GM23338 (cell line): ENCODE measurements at regions not wholly inside any gene's neighbourhood (a gene's known extent, or its start where the extent isn't known, plus 50 kb on each side); places are given as distances from the start of the nearest gene placed in this dataset.

Experiments used
- ATAC-seq: fragments of 200-7000 bp; cut with Tn5 transposase; 3 replicates; pipeline ENCODE4 v1.9.1; 2020
- DNase-seq: peaks from one replicate; pipeline ENCODE4 v3.0.0-alpha.2; 2015; ENCODE audit warnings: low spot score
- H2AFZ ChIP-seq: fragments of 200-600 bp; sonication (generic); 2 replicates; pipeline ENCODE4 v1.8.0; 2016; ENCODE audit warnings: antibody characterized with exemption, mild to moderate bottlenecking, moderate library complexity
- H3F3A ChIP-seq: fragments of 200-600 bp; sonication (generic); replicated peaks from 2 replicates; pipeline ENCODE4 v1.8.0; 2017; ENCODE audit warnings: antibody characterized with exemption, mixed run types, low read depth
- H3K27ac ChIP-seq: fragments of 200-600 bp; sonication (generic); 2 replicates; pipeline ENCODE4 v1.6.1; 2016; ENCODE audit warnings: low read depth
- H3K27me3 ChIP-seq: fragments of 200-600 bp; sonication (generic); 2 replicates; pipeline ENCODE4 v1.8.0; 2016; ENCODE audit warnings: mild to moderate bottlenecking, mixed run types, moderate library complexity; ENCODE audit not compliant: insufficient read depth
- H3K36me3 ChIP-seq: fragments of 200-600 bp; sonication (generic); 2 replicates; pipeline ENCODE4 v1.8.0; 2016; ENCODE audit warnings: mild to moderate bottlenecking; ENCODE audit not compliant: insufficient read depth
- H3K4me1 ChIP-seq: fragments of 200-600 bp; sonication (generic); 2 replicates; pipeline ENCODE4 v1.8.0; 2016; ENCODE audit warnings: mild to moderate bottlenecking, moderate library complexity; ENCODE audit not compliant: insufficient read depth
- H3K4me2 ChIP-seq: fragments of 200-600 bp; sonication (generic); 2 replicates; pipeline ENCODE4 v1.7.1; 2017; ENCODE audit warnings: mixed run types
- H3K4me3 ChIP-seq: fragments of 200-600 bp; sonication (generic); 2 replicates; pipeline ENCODE4 v1.6.1; 2016; ENCODE audit warnings: mixed run types
- H3K79me2 ChIP-seq: fragments of 200-600 bp; sonication (generic); replicated peaks from 2 replicates; pipeline ENCODE4 v1.8.0; 2017; ENCODE audit warnings: mild to moderate bottlenecking; ENCODE audit not compliant: insufficient read depth
- H3K9me2 ChIP-seq: fragments of 200-600 bp; sonication (generic); 2 replicates; pipeline ENCODE4 v1.8.0; 2017; ENCODE audit not compliant: insufficient read depth
- H4K20me1 ChIP-seq: fragments of 200-600 bp; sonication (generic); replicated peaks from 2 replicates; pipeline ENCODE4 v1.8.0; 2017; ENCODE audit warnings: mild to moderate bottlenecking; ENCODE audit not compliant: insufficient read depth
- H3K27ac Mint-ChIP-seq: 2 replicates; pipeline ENCODE4 v1.8.0; 2020; ENCODE audit warnings: inconsistent platforms, mild to moderate bottlenecking, moderate library complexity, mixed read lengths
- H3K27me3 Mint-ChIP-seq: 3 replicates; pipeline ENCODE4 v1.8.0; 2022; ENCODE audit warnings: low read depth, mild to moderate bottlenecking, moderate library complexity, mixed read lengths, inconsistent platforms; ENCODE audit not compliant: insufficient read depth, poor library complexity
- H3K36me3 Mint-ChIP-seq: 3 replicates; pipeline ENCODE4 v1.8.0; 2021; ENCODE audit warnings: low read depth, mild to moderate bottlenecking, inconsistent platforms, moderate library complexity, mixed read lengths
- H3K4me1 Mint-ChIP-seq: 3 replicates; pipeline ENCODE4 v1.8.0; 2020; ENCODE audit warnings: mild to moderate bottlenecking, inconsistent platforms, mixed read lengths
- H3K4me3 Mint-ChIP-seq: 3 replicates; pipeline ENCODE4 v1.8.0; 2021; ENCODE audit warnings: moderate library complexity, mild to moderate bottlenecking, inconsistent platforms, mixed read lengths
- H3K9me3 Mint-ChIP-seq: 3 replicates; pipeline ENCODE4 v1.8.0; 2020; ENCODE audit warnings: moderate library complexity, mild to moderate bottlenecking, inconsistent platforms, mixed read lengths
- CREB1 ChIP-seq: fragments of 250-450 bp; sonication (Bioruptor Pico); IDR thresholded peaks from 2 replicates; pipeline ENCODE4 v1.5.0; 2020; ENCODE audit warnings: low read depth, mild to moderate bottlenecking, moderate library complexity
- EZH2phosphoT487 ChIP-seq: fragments of 200-600 bp; sonication (generic); IDR thresholded peaks from one replicate; pipeline ENCODE4 v1.8.1; 2018; ENCODE audit warnings: antibody characterized with exemption; ENCODE audit not compliant: unreplicated experiment
- JUNB ChIP-seq: IDR thresholded peaks from one replicate; pipeline ENCODE4 v1.6.1; 2016; ENCODE audit warnings: antibody characterized with exemption; ENCODE audit not compliant: unreplicated experiment
- NANOG ChIP-seq: IDR thresholded peaks from 2 replicates; pipeline ENCODE4 v1.6.1; 2016; ENCODE audit warnings: antibody characterized with exemption, borderline replicate concordance
- STAT1 ChIP-seq: IDR thresholded peaks from one replicate; pipeline ENCODE4 v1.6.1; 2016; ENCODE audit warnings: antibody characterized with exemption; ENCODE audit not compliant: unreplicated experiment
- ZNF114 ChIP-seq: fragments of 250-450 bp; sonication (Bioruptor Pico); IDR thresholded peaks from 2 replicates; pipeline ENCODE4 v1.5.0; 2020; ENCODE audit warnings: mild to moderate bottlenecking, moderate library complexity
- TF ChIP-seq, protein P1 (sequence below): fragments of 250-450 bp; sonication (Bioruptor Pico); IDR thresholded peaks from 2 replicates; pipeline ENCODE4 v1.5.0; 2020; ENCODE audit warnings: mild to moderate bottlenecking, moderate library complexity
- TF ChIP-seq, protein P2 (sequence below): IDR thresholded peaks from one replicate; pipeline ENCODE4 v1.6.1; 2018; ENCODE audit warnings: antibody characterized with exemption; ENCODE audit not compliant: unreplicated experiment
- TF ChIP-seq, protein P3 (sequence below): IDR thresholded peaks from 2 replicates; pipeline ENCODE4 v1.6.1; 2016; ENCODE audit warnings: antibody characterized with exemption
- TF ChIP-seq, protein P4 (sequence below), 2 experiments: fragments of 200-600 bp in 1 of 2; sonication (generic) in 1 of 2; conservative IDR thresholded peaks; 2 replicates each; pipeline versions ENCODE4 v1.5.1 to v1.6.1; 2016 to 2017; ENCODE audit warnings: antibody characterized with exemption in 2 of 2, low read depth in 2 of 2, mild to moderate bottlenecking in 2 of 2, moderate library complexity in 1 of 2

DNA sequence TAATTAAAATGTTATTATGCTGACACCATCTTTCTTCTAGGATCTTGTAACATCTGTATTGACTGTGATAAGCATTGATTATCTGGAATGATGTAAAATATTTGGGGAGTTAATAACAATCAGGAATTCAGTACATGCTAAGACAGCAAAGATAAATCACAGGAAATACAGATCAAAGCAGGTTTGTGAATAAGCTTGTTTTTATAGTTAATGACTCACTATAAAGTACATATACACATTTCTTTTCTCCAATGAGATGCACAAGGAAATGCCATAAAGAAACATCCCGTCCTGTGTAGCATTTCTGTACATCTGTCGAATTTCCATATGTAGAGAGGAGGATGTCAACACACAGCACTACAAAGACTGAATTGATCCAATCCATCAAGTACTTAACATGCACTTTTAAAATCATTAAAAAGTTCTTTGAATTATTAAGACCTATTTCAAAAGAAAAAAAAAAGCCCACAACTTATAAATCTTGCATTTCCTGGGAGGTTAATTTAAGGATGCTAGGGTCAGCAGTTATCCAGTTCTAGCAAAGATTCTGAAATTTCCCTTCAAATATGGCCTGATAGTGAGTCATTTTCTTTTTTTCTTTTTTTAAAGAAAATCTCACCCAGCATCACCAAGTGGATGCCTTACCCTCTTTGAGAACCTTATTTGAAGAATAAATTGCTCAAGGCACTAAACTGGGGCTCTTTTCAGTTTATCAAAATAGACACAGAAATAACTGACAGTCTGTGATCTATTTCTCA, 243.2 kb upstream of the NR5A2 start:
- DNase-seq (no peak), ATAC-seq (no peak)
- Histone ChIP-seq H3F3A (no peaks in the 10 kb centered on the region), H3K36me3 (no peaks in the 10 kb centered on the region), H3K4me1 (peaks cover 12% of the 10 kb centered on the region; the same call in 1 of the 2 replicates), H2AFZ (no peak overlapping the region), H4K20me1 (no peaks in the 10 kb centered on the region), H3K27me3 (no peaks in the 10 kb centered on the region), H3K4me3 (no peak overlapping the region), H3K79me2 (no peaks in the 10 kb centered on the region), H3K4me2 (no peak overlapping the region), H3K9me2 (no peaks in the 10 kb centered on the region), H3K27ac (no peak overlapping the region)
- Mint-ChIP-seq H3K4me3 (no peak overlapping the region), H3K27me3 (no peaks in the 10 kb centered on the region), H3K27ac (no peak overlapping the region), H3K36me3 (no peaks in the 10 kb centered on the region), H3K4me1 (peaks cover 9% of the 10 kb centered on the region; the same call in 2 of the 3 replicates), H3K9me3 (no peaks in the 10 kb centered on the region)
- no peak for TF ChIP-seq CREB1 (CRISPR knock-in tag)
- TF ChIP-seq STAT1: no peak
- TF ChIP-seq, protein P1, sequence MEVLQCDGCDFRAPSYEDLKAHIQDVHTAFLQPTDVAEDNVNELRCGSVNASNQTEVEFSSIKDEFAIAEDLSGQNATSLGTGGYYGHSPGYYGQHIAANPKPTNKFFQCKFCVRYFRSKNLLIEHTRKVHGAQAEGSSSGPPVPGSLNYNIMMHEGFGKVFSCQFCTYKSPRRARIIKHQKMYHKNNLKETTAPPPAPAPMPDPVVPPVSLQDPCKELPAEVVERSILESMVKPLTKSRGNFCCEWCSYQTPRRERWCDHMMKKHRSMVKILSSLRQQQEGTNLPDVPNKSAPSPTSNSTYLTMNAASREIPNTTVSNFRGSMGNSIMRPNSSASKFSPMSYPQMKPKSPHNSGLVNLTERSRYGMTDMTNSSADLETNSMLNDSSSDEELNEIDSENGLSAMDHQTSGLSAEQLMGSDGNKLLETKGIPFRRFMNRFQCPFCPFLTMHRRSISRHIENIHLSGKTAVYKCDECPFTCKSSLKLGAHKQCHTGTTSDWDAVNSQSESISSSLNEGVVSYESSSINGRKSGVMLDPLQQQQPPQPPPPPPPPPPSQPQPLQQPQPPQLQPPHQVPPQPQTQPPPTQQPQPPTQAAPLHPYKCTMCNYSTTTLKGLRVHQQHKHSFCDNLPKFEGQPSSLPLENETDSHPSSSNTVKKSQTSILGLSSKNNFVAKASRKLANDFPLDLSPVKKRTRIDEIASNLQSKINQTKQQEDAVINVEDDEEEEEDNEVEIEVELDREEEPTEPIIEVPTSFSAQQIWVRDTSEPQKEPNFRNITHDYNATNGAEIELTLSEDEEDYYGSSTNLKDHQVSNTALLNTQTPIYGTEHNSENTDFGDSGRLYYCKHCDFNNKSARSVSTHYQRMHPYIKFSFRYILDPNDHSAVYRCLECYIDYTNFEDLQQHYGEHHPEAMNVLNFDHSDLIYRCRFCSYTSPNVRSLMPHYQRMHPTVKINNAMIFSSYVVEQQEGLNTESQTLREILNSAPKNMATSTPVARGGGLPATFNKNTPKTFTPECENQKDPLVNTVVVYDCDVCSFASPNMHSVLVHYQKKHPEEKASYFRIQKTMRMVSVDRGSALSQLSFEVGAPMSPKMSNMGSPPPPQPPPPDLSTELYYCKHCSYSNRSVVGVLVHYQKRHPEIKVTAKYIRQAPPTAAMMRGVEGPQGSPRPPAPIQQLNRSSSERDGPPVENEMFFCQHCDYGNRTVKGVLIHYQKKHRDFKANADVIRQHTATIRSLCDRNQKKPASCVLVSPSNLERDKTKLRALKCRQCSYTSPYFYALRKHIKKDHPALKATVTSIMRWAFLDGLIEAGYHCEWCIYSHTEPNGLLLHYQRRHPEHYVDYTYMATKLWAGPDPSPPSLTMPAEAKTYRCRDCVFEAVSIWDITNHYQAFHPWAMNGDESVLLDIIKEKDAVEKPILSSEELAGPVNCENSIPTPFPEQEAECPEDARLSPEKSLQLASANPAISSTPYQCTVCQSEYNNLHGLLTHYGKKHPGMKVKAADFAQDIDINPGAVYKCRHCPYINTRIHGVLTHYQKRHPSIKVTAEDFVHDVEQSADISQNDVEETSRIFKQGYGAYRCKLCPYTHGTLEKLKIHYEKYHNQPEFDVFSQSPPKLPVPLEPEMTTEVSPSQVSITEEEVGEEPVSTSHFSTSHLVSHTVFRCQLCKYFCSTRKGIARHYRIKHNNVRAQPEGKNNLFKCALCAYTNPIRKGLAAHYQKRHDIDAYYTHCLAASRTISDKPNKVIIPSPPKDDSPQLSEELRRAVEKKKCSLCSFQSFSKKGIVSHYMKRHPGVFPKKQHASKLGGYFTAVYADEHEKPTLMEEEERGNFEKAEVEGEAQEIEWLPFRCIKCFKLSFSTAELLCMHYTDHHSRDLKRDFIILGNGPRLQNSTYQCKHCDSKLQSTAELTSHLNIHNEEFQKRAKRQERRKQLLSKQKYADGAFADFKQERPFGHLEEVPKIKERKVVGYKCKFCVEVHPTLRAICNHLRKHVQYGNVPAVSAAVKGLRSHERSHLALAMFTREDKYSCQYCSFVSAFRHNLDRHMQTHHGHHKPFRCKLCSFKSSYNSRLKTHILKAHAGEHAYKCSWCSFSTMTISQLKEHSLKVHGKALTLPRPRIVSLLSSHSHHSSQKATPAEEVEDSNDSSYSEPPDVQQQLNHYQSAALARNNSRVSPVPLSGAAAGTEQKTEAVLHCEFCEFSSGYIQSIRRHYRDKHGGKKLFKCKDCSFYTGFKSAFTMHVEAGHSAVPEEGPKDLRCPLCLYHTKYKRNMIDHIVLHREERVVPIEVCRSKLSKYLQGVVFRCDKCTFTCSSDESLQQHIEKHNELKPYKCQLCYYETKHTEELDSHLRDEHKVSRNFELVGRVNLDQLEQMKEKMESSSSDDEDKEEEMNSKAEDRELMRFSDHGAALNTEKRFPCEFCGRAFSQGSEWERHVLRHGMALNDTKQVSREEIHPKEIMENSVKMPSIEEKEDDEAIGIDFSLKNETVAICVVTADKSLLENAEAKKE (CRISPR knock-in tag): no peak
- no peak for TF ChIP-seq NANOG
- no peak for TF ChIP-seq EZH2phosphoT487
- TF ChIP-seq, protein P2, sequence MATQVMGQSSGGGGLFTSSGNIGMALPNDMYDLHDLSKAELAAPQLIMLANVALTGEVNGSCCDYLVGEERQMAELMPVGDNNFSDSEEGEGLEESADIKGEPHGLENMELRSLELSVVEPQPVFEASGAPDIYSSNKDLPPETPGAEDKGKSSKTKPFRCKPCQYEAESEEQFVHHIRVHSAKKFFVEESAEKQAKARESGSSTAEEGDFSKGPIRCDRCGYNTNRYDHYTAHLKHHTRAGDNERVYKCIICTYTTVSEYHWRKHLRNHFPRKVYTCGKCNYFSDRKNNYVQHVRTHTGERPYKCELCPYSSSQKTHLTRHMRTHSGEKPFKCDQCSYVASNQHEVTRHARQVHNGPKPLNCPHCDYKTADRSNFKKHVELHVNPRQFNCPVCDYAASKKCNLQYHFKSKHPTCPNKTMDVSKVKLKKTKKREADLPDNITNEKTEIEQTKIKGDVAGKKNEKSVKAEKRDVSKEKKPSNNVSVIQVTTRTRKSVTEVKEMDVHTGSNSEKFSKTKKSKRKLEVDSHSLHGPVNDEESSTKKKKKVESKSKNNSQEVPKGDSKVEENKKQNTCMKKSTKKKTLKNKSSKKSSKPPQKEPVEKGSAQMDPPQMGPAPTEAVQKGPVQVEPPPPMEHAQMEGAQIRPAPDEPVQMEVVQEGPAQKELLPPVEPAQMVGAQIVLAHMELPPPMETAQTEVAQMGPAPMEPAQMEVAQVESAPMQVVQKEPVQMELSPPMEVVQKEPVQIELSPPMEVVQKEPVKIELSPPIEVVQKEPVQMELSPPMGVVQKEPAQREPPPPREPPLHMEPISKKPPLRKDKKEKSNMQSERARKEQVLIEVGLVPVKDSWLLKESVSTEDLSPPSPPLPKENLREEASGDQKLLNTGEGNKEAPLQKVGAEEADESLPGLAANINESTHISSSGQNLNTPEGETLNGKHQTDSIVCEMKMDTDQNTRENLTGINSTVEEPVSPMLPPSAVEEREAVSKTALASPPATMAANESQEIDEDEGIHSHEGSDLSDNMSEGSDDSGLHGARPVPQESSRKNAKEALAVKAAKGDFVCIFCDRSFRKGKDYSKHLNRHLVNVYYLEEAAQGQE: no peak
- TF ChIP-seq ZNF114: no peak
- TF ChIP-seq, protein P3, sequence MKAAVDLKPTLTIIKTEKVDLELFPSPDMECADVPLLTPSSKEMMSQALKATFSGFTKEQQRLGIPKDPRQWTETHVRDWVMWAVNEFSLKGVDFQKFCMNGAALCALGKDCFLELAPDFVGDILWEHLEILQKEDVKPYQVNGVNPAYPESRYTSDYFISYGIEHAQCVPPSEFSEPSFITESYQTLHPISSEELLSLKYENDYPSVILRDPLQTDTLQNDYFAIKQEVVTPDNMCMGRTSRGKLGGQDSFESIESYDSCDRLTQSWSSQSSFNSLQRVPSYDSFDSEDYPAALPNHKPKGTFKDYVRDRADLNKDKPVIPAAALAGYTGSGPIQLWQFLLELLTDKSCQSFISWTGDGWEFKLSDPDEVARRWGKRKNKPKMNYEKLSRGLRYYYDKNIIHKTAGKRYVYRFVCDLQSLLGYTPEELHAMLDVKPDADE: no peak
- TF ChIP-seq, protein P4, sequence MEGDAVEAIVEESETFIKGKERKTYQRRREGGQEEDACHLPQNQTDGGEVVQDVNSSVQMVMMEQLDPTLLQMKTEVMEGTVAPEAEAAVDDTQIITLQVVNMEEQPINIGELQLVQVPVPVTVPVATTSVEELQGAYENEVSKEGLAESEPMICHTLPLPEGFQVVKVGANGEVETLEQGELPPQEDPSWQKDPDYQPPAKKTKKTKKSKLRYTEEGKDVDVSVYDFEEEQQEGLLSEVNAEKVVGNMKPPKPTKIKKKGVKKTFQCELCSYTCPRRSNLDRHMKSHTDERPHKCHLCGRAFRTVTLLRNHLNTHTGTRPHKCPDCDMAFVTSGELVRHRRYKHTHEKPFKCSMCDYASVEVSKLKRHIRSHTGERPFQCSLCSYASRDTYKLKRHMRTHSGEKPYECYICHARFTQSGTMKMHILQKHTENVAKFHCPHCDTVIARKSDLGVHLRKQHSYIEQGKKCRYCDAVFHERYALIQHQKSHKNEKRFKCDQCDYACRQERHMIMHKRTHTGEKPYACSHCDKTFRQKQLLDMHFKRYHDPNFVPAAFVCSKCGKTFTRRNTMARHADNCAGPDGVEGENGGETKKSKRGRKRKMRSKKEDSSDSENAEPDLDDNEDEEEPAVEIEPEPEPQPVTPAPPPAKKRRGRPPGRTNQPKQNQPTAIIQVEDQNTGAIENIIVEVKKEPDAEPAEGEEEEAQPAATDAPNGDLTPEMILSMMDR (conservative IDR thresholded peaks at IDR 0.05; ENCODE audit: low read depth in 2 of 2): no peak
- no peak for TF ChIP-seq JUNB
